Psoas muscle (tissue), 7 donors: ENCODE measurements at regions not wholly inside any gene's neighbourhood (a gene's known extent, or its start where the extent isn't known, plus 50 kb on each side); places are given as distances from the start of the nearest gene placed in this dataset.

Experiments
- ATAC-seq, 4 donors: fragments of 200-7000 bp; cut with Tn5 transposase; one replicate each; pipeline ENCODE4 v1.9.1; 2020; ENCODE audit warnings: moderate library complexity in 3 of 4, mild to moderate bottlenecking in 2 of 4
- DNase-seq, 2 donors: peaks; one replicate each; pipeline ENCODE4 v3.0.0-alpha.2; 2020
- H3K27ac ChIP-seq: fragments of 200-600 bp; one replicate; pipeline ENCODE4 v1.8.0; 2022
- H3K27me3 ChIP-seq, 3 donors: fragments of 200-600 bp in 1 of 3; one replicate each; pipeline versions ENCODE4 v1.6.1 to v1.8.0; 2013 to 2022; ENCODE audit warnings: low read length in 2 of 3, mild to moderate bottlenecking in 2 of 3, moderate library complexity in 1 of 3; ENCODE audit not compliant: insufficient read depth in 3 of 3
- H3K36me3 ChIP-seq, 2 donors: fragments of 200-600 bp in 1 of 2; one replicate each; pipeline versions ENCODE4 v1.6.1 to v1.8.0; 2013 to 2022; ENCODE audit warnings: low read depth in 1 of 2, mild to moderate bottlenecking in 1 of 2, moderate library complexity in 1 of 2; ENCODE audit not compliant: insufficient read depth in 1 of 2
- H3K4me1 ChIP-seq: fragments of 200-600 bp; one replicate; pipeline ENCODE4 v1.8.0; 2022
- H3K4me3 ChIP-seq: fragments of 200-600 bp; one replicate; pipeline ENCODE4 v1.8.0; 2022; ENCODE audit warnings: mild to moderate bottlenecking
- H3K9me3 ChIP-seq: fragments of 200-600 bp; one replicate; pipeline ENCODE4 v1.8.0; 2022
- WGBS, 3 donors: extraction: QIAGEN DNeasy Blood & Tissue Kit; methylation state at CpG; one replicate each; pipeline versions ENCODE4 v1.1.6 to v1.1.7; 2013; 5-methylcytosine and 5-hydroxymethylcytosine counted together
- intact Hi-C, 2 donors: fragments of 100-400 bp; cut with DNase I; formaldehyde crosslinking; loops; one replicate each; pipeline versions ENCODE4 v1.11.0 to v1.14.2; 2022
- TF ChIP-seq, protein P1 (sequence below): fragments of 200-600 bp; IDR thresholded peaks from one replicate; pipeline ENCODE4 v1.8.0; 2022; ENCODE audit warnings: antibody characterized with exemption
- donor health status: healthy with polysubstance abuse.
- donor health status: DM: no; HTN: no; CAD: no; lungs with moderate emphysema.
- donor health status: Bipolar disorder and iron deficiency.
- donor health status: healthy.
- donor health status: DM: yes; HTN: yes; CAD: no.
- donor health status: DM: no; HTN: no; CAD: no.
- donor health status: DM: yes; HTN: yes; CAD: no.

DNA sequence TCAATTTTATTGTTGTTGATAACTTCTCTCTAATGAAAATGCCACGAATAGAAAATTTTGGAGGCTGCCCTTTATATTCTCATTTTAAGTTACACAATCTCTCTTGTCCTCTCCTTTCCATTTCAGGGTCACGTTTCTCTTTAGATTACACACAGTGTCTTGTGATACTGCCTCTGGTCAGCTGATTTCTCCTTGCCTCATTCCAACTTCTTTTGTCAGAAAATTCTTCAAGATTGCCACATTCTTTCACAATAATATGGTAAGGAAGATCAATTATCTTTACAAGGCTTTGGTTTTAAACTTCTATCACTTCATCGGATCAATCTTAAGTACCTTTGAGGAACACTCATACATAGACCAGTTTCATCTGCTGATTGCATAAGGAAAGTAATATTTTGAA is 370.3 kb downstream of the RFPL4B start:
- Histone ChIP-seq H3K36me3 (no peaks in the 10 kb centered on the region), H3K27ac (no peak overlapping the region), H3K27me3 (no peaks in the 10 kb centered on the region), H3K4me1 (no peaks in the 10 kb centered on the region), H3K4me3 (no peak overlapping the region), H3K9me3 (no peaks in the 10 kb centered on the region)
- 75 to 85% (median 76%) methylated on average over 3 of the region's 3 CpGs for WGBS, 3 donors
- TF ChIP-seq, protein P1, sequence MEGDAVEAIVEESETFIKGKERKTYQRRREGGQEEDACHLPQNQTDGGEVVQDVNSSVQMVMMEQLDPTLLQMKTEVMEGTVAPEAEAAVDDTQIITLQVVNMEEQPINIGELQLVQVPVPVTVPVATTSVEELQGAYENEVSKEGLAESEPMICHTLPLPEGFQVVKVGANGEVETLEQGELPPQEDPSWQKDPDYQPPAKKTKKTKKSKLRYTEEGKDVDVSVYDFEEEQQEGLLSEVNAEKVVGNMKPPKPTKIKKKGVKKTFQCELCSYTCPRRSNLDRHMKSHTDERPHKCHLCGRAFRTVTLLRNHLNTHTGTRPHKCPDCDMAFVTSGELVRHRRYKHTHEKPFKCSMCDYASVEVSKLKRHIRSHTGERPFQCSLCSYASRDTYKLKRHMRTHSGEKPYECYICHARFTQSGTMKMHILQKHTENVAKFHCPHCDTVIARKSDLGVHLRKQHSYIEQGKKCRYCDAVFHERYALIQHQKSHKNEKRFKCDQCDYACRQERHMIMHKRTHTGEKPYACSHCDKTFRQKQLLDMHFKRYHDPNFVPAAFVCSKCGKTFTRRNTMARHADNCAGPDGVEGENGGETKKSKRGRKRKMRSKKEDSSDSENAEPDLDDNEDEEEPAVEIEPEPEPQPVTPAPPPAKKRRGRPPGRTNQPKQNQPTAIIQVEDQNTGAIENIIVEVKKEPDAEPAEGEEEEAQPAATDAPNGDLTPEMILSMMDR = no peak
- intact Hi-C loops = no loop called here
- DNase-seq (no peak), ATAC-seq (no peak)

DNA sequence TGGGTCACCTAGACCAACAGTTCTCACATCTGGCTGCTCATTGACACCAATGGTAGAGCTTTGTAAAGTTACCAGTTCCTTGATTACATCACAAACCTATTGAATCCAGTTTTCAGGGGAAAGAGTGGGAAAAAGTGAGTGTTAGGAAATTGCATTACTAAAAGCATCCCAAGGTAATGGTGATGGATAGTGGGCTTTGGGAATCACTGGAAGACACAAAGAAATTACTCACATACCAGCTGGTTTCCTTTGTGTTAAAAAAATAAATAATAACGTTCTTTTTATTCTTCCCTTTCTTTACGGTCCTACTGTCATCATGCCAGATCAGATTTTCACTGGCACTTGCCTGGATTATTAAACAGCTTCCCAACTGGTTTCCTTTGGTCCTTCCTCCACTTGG is 370.7 kb downstream of the RFPL4B start:
- H3K27ac ChIP-seq = no peak overlapping the region
- DNase-seq (no peak), ATAC-seq (no peak)
- no peaks in the 10 kb centered on the region for H3K9me3 ChIP-seq
- no peaks in the 10 kb centered on the region for H3K36me3 ChIP-seq
- intact Hi-C loops = no loop called here
- 28 to 37% (median 28%) methylated on average over 2 of the region's 2 CpGs for WGBS, 3 donors
- no peaks in the 10 kb centered on the region for H3K4me1 ChIP-seq
- H3K27me3 ChIP-seq = no peaks in the 10 kb centered on the region
- no peak overlapping the region for H3K4me3 ChIP-seq
- TF ChIP-seq, protein P1 = no peak

DNA sequence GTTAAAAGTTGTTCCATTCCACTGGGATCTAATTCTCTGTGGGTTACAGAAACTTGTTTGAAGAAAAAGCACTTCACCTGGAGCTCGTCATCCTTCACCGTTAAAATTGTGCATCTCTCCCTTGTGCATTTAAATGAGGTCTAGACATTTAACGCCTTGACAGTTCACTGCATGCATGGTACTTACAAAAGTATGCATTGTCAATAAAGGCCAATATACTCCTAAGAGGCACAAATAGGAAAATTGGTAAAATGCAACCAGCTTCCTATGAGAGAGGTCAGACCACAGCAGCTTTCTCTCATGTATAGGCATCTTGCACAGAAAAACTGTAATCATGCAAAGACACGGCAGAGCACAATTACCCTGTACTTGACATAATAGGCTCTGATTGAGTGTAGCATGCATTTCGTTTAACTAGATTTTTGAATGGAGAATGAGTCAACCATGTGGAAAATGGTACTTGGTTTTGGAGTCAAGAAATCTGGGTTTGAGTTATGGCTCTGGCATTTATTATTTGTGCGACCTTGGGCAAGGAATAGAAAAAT is 378.5 kb downstream of the RFPL4B start:
- intact Hi-C loops = no loop called here
- no peak overlapping the region for H3K4me3 ChIP-seq
- WGBS, 3 donors = 88 to 92% (median 89%) methylated on average over 6 of the region's 6 CpGs
- no peak overlapping the region for H3K27ac ChIP-seq
- ATAC-seq (no peak), DNase-seq (no peak)
- TF ChIP-seq, protein P1 = no peak
- no peaks in the 10 kb centered on the region for H3K27me3 ChIP-seq
- no peaks in the 10 kb centered on the region for H3K9me3 ChIP-seq
- H3K4me1 ChIP-seq = no peaks in the 10 kb centered on the region
- no peaks in the 10 kb centered on the region for H3K36me3 ChIP-seq

DNA sequence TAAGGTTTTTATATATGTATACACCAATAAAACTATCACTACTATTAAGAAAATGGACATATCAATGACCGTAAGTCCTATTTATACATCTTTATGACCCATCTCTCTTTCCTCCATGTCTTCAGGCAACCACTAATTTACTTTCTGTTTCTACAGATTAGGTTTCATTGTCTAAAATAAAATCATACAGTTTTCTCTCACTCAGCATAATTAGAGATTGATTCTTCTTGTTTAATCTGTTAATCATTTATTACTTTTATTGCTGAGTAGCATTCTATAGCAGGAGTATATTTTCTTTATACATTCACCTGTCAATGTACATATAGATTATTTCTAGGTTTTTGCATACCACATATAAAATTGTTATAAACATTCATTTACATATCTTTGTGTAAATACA is 388.0 kb downstream of the RFPL4B start:
- Histone ChIP-seq H3K27me3 (no peaks in the 10 kb centered on the region), H3K9me3 (no peaks in the 10 kb centered on the region), H3K36me3 (no peaks in the 10 kb centered on the region), H3K27ac (no peak overlapping the region), H3K4me3 (no peak overlapping the region), H3K4me1 (no peaks in the 10 kb centered on the region)
- ATAC-seq (no peak), DNase-seq (no peak)
- TF ChIP-seq, protein P1 = no peak
- 96 to 100% (median 98%) methylated on average over 1 of the region's 1 CpG for WGBS, 3 donors
- intact Hi-C loops = no loop called here

GRCh38 chr6:112739766-112740165 is 392.6 kb downstream of the RFPL4B start:
- ATAC-seq = no peak
- Histone ChIP-seq H3K4me3 (no peak overlapping the region), H3K36me3 (no peaks in the 10 kb centered on the region), H3K27me3 (no peaks in the 10 kb centered on the region), H3K4me1 (no peaks in the 10 kb centered on the region), H3K27ac (no peak overlapping the region), H3K9me3 (no peaks in the 10 kb centered on the region)
- intact Hi-C loops = no loop called here
- TF ChIP-seq, protein P1 = no peak
- no peak for DNase-seq
